RKO (cell line): ENCODE measurements at regions not wholly inside any gene's neighbourhood (a gene's known extent, or its start where the extent isn't known, plus 50 kb on each side); places are given as distances from the start of the nearest gene placed in this dataset.

Experiments
- DNase-seq: peaks from one replicate; pipeline ENCODE4 v3.0.0-alpha.2; 2016; ENCODE audit warnings: low spot score

- no peak for DNase-seq
Measured at GRCh38 chrX:109843963-109844751, 111.1 kb upstream of the ACSL4 start.

- no peak for DNase-seq
Measured at GRCh38 chrX:109844986-109845385, 111.9 kb upstream of the ACSL4 start.

GRCh38 chrX:109845996-109846395, 112.9 kb upstream of the ACSL4 start:
- no peak for DNase-seq

GRCh38 chrX:109847257-109848187, 114.5 kb upstream of the ACSL4 start:
- DNase-seq: no peak

- no peak for DNase-seq
Measured at GRCh38 chrX:109848461-109849050, 115.5 kb upstream of the ACSL4 start.

GRCh38 chrX:109854096-109854495, 121.0 kb upstream of the ACSL4 start:
- DNase-seq: no peak

- DNase-seq: no peak
Measured at GRCh38 chrX:109855501-109855900, 122.4 kb upstream of the ACSL4 start.

GRCh38 chrX:109856974-109857373, 123.9 kb upstream of the ACSL4 start:
- peak; percentile 46 for DNase-seq

GRCh38 chrX:109857584-109858228, 124.6 kb upstream of the ACSL4 start:
- no peak for DNase-seq

GRCh38 chrX:109858602-109859341, 125.7 kb upstream of the ACSL4 start:
- DNase-seq: no peak

- no peak for DNase-seq
Measured at GRCh38 chrX:109859651-109860050, 126.6 kb upstream of the ACSL4 start.

GRCh38 chrX:109862433-109862832, 129.4 kb upstream of the ACSL4 start:
- no peak for DNase-seq

- DNase-seq: no peak
Measured at GRCh38 chrX:109863811-109864210, 130.8 kb upstream of the ACSL4 start.

- DNase-seq: no peak
Measured at GRCh38 chrX:109871121-109871888, 131.6 kb upstream of the TMEM164 start.

- no peak for DNase-seq
Measured at GRCh38 chrX:109872021-109872732, 130.7 kb upstream of the TMEM164 start.

- DNase-seq: no peak
Measured at GRCh38 chrX:109873574-109873973, 129.3 kb upstream of the TMEM164 start.

- DNase-seq: no peak
Measured at GRCh38 chrX:109873983-109874382, 128.9 kb upstream of the TMEM164 start.

GRCh38 chrX:109874548-109874947, 128.4 kb upstream of the TMEM164 start:
- DNase-seq: no peak

- DNase-seq: no peak
Measured at GRCh38 chrX:109875831-109876230, 127.1 kb upstream of the TMEM164 start.

- no peak for DNase-seq
Measured at GRCh38 chrX:109878236-109878635, 124.7 kb upstream of the TMEM164 start.
